ENCODE measurements at regions not wholly inside any gene's neighbourhood (a gene's known extent, or its start where the extent isn't known, plus 50 kb on each side); places are given as distances from the start of the nearest gene placed in this dataset.
"Not testable (repeated sequence)": the region's sequence is repeated elsewhere in the genome, so short reads cannot be mapped to it uniquely, and the experiment has no call there.

DNA sequence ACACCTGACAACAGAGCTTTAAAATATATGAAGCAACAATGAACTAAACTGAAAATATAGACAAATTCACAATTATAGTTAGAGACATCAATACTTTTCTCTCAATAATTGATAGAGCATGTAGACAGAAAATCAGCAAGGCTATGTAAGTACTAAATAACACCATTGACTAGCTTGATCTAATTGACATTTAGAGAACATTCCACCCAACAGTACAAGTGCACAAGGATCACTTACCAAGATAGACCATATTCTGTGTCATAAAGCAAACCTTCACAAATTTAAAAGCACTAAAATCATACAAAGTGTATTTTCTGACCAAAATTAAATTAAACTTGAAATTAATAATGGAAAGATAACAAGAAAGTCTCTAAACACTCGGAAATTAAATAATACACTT is 562.5 kb downstream of the INSC start:
- DNase-seq: no peak
- intact Hi-C loops (cut with DNase I): no loop called here

DNA sequence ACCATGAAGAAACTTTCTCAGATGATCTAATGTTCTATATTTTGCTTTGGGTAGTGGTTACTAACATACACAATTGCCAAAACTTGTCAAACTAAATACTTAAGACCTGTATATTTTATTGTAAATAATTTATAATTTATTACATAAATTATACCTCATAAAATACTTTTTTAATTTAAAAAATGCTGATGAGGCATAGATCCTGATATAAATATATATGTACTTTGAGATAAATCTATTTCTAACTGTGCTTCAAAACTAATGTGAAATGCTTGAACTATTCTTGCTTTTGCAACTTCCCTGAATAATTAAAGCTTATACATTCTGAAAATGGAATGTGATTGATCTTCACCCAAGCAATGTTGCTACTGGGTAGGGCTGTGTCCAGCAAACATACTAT is 568.8 kb downstream of the INSC start:
- DNase-seq: no peak
- intact Hi-C loops (cut with DNase I): no loop called here

DNA sequence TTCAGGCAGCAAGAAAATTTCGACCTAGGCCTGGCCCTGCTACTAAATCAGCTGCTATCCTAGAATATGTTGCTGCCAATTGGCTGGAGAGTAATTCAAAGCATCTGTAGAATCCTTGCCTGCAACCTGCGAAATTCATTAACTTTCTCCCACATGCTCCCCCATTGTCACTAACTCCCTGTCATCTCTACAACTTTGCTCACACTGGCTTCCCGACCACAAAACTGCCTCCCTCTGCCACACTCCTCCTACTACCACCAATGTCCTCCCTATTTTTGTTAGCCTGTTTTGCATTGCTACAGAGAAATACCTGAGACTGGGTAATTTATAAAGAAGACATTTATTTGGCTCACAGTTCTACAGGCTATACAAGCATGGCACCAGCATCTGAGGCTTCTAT is 570.6 kb downstream of the INSC start:
- intact Hi-C loops (cut with DNase I): no loop called here
- DNase-seq: no peak

DNA sequence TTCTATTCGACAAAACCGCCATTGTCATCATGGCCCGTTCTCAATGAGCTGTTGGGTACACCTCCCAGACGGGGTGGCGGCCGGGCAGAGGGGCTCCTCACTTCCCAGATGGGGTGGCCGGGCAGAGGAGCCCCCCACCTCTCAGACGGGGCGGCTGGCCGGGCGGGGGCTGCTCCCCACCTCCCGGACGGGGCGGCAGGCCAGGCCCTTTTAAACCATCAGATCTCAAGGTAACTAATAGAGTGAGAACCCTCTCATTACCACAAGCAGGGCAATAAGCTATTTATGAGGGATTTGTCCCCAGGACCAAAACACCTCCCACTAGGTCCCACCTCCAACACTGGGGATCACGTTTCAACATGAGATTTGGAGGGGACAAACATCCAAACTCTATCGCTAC is 571.5 kb downstream of the INSC start:
- intact Hi-C loops (cut with DNase I); DNase-seq: not testable (repeated sequence)

DNA sequence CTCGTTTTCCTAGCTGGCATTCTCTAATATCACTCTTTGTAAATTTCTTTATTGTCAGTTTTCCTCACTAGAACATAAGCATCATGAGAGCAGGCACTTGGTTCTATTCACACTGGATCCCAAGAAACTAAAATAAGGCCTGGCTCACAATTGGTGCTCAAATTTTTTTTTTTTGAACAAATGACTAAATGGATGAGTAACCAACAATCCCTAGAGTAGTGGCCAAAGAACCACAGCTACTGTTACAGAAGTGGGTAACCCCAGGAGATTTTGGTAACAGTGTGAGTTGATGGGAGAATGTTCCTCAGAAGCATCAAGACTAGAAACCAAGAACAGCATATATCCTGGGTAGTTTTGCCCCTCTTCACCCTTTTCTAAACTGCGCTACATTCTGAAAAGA is 572.6 kb downstream of the INSC start:
- no peak for DNase-seq
- intact Hi-C loops (cut with DNase I): no loop called here

DNA sequence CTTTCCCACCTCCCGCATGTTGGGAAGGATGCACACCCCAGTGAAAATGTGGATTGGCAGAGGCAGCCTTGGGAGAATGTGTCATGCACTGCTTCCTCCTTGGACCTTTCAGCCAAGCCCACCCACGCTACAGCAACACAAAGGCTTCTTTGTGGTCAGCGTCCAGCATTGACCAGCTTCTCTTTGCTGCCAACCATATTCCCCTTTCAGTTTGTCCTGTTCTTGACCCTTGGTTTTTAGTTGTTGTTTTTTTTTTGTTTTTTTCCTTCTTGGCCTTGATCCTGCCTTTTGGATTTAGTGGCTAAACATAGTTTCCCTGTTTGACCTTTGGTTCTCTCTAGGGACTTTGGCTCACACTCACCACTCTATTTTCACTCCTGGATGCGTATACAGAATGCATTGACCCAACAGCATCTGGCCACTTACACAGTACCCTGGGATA is 573.6 kb downstream of the INSC start:
- peak in 3 of 10 donors; percentile 10 to 77 (median 12) for DNase-seq
- intact Hi-C loops (cut with DNase I): no loop called here

DNA sequence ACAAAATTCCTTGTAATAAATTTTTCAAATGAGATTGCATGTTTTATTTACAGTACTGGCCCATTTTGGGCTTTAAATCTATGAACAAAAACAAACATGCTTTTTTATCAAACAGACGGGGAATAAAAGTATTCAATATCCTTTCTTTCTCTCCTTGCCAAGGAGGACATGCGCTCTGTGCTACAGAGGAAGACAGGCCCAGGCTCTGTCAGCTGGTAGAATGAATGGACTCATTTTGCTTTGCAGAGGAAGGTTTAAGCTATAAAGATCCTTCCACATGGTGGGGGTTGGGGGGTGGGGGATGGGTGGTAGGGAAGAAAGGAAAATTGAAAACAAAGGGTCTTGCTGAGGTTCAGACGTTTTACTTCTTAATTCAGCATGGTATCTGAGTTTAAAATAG is 575.6 kb downstream of the INSC start:
- intact Hi-C loops (cut with DNase I): no loop called here
- DNase-seq: no peak

DNA sequence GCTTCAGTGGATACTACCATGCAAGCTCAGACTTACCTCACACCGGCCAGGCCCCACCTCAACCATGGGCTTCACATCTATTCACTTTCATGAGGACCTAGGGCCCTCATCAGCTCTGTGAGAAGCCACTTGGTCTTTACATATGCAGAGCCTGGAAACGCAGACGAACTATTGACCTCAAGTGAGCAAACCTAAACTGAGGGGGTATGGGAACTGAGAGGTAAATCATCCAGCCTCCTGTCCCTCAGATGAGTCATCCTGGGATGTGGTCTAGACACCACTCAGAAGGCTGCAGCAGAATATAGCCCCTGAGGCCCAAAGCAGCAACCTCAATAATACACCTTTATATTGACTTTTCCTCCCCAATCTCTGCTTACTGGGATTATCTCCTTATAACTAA is 578.0 kb downstream of the INSC start:
- no peak for DNase-seq

DNA sequence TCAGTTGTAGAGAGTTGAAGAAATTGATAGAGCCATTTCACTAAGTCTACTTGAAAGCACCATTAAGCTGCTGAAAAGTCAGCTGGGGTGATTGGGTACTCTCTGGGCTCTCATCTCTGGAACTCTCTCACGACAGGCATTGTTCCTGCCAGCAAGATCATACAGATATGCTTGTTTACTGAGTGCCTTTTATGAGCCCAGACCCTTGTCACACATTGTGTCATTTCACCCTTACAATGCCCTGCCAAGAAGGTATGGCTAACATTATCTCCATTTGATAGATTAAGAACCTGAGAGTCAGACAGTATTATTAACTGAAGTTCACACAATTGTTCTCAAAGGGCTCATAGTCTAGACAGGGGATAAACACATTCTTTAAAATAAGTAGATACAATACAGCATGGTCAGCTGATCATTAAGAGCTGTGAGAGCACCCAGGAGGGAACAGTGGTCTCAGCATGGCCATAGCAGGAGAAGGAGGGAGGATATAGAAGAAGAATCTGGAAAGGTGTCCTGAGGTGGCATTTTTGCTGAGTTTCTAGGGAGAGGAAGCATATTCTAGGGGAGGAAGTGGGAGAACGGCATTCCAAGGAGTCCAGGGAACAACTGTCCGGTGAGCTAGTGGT is 580.5 kb downstream of the INSC start:
- intact Hi-C loops (cut with DNase I): no loop called here
- DNase-seq: no peak

More for the DNA sequence above, 578.0 kb downstream of the INSC start:
- intact Hi-C loops (cut with DNase I): no loop called here

DNA sequence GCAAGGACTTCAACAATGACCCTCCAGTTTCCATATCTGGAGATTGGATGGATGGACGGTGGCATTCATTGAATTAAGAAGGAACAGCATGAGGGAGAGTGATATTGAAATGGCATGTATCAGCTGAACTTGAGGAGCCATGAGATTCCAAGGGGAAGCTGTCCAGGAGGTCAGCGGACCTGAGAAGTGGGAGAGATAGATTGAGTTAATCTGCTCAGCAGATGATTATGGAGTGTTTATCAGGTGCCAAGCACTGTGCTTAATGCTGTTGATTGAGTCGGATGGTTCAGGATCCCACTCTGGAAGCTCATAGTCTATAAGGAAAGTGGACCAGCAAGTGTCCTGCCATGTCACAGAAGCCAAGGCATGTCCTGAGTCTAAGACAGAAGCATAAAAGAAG is 581.3 kb downstream of the INSC start:
- intact Hi-C loops (cut with DNase I): no loop called here
- no peak for DNase-seq

DNA sequence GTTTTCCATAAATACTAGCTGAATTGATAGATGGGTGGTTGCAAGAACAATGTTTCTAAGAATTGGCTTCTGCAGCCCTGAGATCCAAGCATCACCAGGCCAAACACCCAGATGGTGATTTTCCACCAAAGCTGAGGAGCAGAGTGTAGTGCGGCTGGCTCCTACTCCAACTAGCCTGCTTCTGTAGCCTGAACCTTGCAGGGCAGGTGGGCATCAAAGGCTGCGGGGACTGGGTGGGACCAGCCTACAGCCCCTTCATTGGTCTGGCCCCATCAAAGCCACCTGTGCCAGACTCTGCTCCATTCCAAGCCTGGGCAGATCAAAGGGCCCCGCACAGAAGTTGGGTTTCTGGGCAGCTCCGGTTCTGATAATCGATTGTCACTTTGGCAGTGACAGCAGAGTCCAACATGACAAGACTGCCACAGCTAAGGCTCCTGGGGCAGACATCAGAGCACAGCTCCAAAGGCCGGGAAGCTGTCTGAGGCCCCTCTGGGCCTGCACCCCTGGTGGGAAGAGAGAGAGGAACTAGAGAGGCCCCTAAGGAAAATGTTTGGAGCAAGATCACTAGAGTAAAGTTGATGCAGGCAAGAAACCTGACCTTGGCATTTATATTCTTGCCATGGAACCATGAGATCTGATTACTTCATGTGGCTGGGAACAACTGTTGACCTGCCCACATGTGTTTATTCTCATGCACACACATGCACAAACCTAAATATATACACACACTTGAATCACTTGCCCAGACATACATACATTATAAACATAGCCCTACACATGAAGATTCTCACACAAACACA is 582.9 kb downstream of the INSC start:
- intact Hi-C loops (cut with DNase I): no loop called here

DNA sequence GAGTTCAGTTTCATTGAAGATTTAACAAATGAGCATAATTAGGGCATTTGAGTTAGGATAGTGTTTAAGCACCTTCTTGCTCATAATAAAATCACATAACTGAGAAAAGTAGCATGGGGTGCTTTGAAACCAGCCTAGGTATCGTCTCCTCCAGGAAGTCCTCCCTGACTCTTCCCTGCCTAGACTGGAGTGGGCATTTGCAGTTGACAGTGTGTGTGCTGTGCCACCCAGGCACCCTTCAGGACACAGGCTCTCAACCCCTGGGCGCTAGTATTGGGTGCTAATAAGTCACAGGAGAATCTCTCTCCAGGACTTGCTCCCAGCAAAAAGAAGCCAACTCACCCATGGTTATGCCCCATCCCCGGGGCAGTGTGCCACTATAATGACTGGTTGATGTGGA is 584.1 kb downstream of the INSC start:
- DNase-seq: no peak
- intact Hi-C loops (cut with DNase I): no loop called here

More for the DNA sequence above, 582.9 kb downstream of the INSC start:
- DNase-seq: no peak

DNA sequence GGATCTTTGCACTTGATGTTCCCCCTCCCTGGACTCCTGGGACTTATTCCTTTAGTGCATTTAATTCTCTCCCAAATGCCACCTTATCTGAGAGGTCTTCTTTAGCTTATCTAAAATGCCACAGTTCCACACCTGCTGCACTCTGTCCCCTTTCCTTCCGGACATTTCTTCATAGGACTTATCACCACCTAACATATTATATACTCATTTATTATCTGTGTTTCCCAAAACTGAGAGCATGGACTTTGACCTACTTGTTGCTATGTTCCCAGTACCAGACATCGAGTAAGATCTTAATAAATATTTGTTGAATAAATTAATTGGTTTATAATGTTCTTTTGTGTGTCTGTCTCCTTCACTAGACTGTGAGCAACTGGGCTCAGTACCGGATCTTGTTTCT is 585.3 kb downstream of the INSC start:
- no peak for DNase-seq
- intact Hi-C loops (cut with DNase I): no loop called here

DNA sequence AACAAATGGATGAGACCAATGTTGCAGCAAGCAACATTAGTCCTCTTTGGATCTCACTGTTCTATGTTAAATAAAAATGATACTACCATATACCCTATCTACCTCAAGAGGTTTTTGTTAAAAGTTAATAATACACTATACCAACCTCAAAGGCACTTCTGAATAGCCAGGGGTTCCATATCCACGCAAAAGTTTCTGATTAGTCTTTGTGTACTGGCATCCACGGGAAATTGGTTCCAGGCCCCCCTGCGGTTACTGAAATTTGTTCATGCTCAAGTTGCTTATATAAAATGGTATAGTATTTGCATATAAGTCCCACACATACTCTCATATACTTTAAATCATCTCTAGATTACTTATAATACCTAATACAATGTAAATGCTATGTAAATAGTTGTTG is 585.7 kb downstream of the INSC start:
- DNase-seq: no peak

DNA sequence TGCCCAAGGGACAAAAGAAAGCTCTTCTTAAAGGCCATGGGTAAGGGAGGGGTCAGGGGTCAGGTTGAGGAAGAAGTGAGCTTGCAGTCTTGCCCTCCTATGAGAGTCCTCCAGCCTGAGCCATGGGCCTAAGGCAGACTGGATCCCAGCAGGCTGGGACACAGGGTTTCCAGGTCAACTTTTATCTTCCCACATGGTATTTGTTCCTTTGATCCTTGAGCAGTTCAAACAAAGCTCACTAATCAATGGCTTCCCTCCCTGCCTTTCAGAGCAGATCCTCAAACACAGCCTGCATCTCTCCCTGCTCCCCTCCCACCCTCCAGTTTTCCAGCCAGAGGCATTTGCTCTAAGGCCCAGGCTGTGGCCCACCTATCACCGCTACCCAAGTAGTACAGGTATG is 589.3 kb downstream of the INSC start:
- intact Hi-C loops (cut with DNase I): no loop called here
- DNase-seq: no peak

More for the DNA sequence above, 585.7 kb downstream of the INSC start:
- intact Hi-C loops (cut with DNase I): no loop called here

DNA sequence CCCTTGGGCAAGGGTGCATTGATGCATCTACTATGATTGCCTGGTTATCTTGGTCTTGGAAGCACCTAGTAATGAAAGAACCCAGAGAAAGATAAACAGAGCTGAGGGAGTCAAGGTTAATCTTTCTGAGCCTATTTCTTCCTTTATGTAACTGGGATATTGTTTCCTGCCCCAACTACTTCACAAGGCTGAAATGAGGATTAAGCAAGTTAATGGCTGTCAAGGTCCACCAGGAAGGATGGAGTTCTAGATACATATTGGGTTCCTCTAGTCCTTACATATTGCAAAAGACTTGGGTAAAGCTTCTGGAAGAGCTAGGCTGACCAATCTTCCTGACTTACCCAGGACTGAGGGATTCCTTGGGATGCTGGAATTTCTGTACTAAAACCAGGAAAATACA is 589.8 kb downstream of the INSC start:
- intact Hi-C loops (cut with DNase I): no loop called here
- DNase-seq: no peak

DNA sequence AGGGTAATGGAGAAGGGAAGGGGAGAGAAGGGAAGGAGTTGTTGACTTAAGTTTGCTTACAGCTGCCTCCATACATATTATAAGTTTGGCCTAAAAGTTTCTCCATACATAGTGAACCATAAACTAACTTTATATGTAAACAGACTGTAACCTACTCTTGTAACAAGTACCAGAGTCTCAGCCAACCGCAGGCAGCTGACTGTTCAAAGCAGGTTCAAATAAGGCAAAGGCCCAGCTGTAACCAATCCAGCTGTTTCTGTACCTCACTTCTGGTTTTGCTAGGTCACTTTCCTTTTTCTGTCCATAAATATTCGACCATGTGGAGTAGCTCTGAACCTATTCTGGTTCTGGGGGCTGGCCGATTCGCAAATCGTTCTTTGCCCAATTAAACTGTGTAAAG is 591.2 kb downstream of the INSC start:
- intact Hi-C loops (cut with DNase I): no loop called here
- no peak for DNase-seq

DNA sequence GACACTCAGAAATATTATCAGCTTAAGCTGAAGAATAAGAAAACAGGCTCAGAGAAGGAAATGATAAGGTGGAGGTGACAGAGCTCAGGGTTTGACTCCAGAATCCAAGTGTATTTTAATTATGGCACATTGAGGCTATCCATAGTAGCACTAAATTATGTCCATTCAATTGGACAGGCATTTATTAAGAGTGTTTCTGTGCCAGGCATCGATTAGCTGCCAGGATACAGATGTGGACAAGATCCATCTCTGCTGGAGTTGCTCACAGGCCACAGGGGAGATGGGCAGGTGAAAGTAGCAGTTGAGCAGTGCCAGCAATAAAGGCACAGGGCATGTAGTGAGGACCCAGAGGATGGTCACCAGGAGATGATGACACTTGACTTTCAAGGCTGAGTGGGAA is 592.5 kb downstream of the INSC start:
- intact Hi-C loops (cut with DNase I): no loop called here
- no peak for DNase-seq

DNA sequence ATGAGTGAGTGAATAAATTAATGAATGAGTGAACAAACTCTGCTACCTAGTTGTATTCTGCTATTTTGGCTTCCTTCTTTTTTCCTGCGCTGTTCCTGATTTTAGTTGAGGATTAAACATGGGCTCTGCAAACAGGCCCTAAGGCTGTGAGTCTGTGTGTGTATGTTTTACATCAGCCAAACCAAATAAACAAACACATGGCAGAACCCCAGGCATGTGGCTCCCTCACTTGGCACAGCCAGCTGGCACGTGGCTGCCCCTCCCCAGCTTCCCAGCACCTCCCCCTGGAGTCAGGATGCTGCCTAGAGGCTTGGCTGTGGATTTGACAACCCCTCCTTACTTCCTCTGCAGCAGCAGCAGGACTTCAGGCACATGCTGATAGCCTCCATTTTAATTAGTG is 593.2 kb downstream of the INSC start:
- intact Hi-C loops (cut with DNase I): no loop called here
- DNase-seq: peak in 6 of 10 donors; percentile 15 to 84 (median 48)

DNA sequence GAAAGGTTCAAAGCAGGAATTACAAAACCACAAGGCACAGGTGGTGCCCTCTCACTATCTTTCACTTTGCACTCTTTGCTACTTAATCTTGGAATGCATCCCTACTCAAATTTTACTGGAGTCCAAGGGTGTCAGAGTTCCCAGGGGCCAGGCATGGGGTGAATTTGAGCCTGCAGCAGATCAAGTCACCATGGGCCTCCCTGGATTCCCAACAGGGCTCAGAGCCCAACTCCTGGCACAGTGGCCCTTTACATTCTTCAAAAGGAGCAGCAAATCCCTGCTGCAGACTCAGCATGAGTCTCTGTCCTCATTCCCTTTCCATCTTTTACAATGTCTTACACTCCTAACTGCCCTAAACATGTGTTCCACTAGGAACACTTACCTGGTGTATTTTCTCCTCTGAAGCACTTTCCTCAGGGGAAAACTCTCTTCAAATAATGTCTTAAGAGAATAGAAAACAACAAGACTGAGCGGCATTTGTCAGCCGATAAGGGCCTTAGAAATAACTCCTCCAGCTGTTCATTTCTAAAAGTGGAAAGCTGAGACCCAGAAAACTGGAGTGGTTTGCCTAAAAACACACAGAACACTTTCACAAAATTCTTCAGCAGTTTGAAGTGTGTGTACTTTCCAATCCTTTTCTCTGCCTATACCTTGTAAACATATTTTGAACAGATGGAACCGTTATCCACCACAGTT is 596.0 kb downstream of the INSC start:
- no peak for DNase-seq
- intact Hi-C loops (cut with DNase I): no loop called here

DNA sequence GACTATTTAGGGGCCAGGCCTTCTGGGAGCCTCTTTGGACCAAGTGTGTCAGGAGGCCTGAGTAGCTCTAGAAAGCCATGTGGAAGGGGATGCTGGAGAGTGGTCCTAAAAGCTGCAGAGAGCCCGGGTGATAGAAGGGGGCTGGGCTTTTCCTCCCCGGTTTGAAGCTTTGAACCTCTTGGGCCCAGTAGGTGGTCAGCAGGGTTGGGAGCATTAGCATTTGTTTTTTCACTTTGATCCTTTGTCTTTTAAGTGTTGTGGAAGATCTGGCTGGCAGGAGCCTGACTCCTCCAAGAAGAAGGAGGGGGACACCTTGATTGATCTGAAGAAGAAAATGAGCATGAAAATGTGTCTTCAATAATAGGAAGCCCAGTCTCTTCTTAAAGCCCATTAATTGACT is 596.6 kb downstream of the INSC start:
- no peak for DNase-seq
- intact Hi-C loops (cut with DNase I): no loop called here

Measured in posterior cingulate gyrus (tissue), 11 donors.